ENCODE measurements at regions not wholly inside any gene's neighbourhood (a gene's known extent, or its start where the extent isn't known, plus 50 kb on each side); places are given as distances from the start of the nearest gene placed in this dataset.

GRCh38 chr13:68982961-68983619, 1124.5 kb upstream of the ATXN8OS start:
- no peak overlapping the region for H3K4me3 ChIP-seq (ENCODE audit: low read depth, poor library complexity, severe bottlenecking)
- no peak for TF ChIP-seq CTCF (IDR thresholded peaks at IDR 0.05)
- DNase-seq (ENCODE audit: low spot score in 2 of 2): no peak
- WGBS, 2 donors: 84 to 89% methylated on average over 12 of the region's 12 CpGs
- intact Hi-C loops (cut with DNase I; ENCODE audit: low total_unique reads): no loop called here

- WGBS, 2 donors: 91 to 92% methylated on average over 2 of the region's 2 CpGs
- no peak overlapping the region for H3K4me3 ChIP-seq (ENCODE audit: low read depth, poor library complexity, severe bottlenecking)
- intact Hi-C loops (cut with DNase I; ENCODE audit: low total_unique reads): no loop called here
- DNase-seq (ENCODE audit: low spot score in 2 of 2): no peak
- TF ChIP-seq CTCF (IDR thresholded peaks at IDR 0.05) (no peak), POLR2A (IDR thresholded peaks at IDR 0.05) (no peak)
Observed at GRCh38 chr13:68976287-68976686, 1131.3 kb upstream of the ATXN8OS start.

GRCh38 chr13:68970532-68970931, 1137.1 kb upstream of the ATXN8OS start:
- DNase-seq (ENCODE audit: low spot score in 2 of 2): no peak
- TF ChIP-seq POLR2A (IDR thresholded peaks at IDR 0.05) (no peak), CTCF (IDR thresholded peaks at IDR 0.05) (no peak)
- intact Hi-C loops (cut with DNase I; ENCODE audit: low total_unique reads): no loop called here
- no peak overlapping the region for H3K4me3 ChIP-seq (ENCODE audit: low read depth, poor library complexity, severe bottlenecking)

- H3K4me3 ChIP-seq (ENCODE audit: low read depth, poor library complexity, severe bottlenecking): no peak overlapping the region
- intact Hi-C loops (cut with DNase I; ENCODE audit: low total_unique reads): no loop called here
- no peak for DNase-seq (ENCODE audit: low spot score in 2 of 2)
- TF ChIP-seq POLR2A (IDR thresholded peaks at IDR 0.05): no peak
- TF ChIP-seq CTCF (IDR thresholded peaks at IDR 0.05): no peak
Observed at GRCh38 chr13:68948586-68948985, 1159.0 kb upstream of the ATXN8OS start.

- TF ChIP-seq POLR2A (IDR thresholded peaks at IDR 0.05) (no peak), CTCF (IDR thresholded peaks at IDR 0.05) (no peak)
- intact Hi-C loops (cut with DNase I; ENCODE audit: low total_unique reads): no loop called here
- DNase-seq (ENCODE audit: low spot score in 2 of 2): no peak
- WGBS, 2 donors: 79 to 86% methylated on average over 2 of the region's 2 CpGs
- no peak overlapping the region for H3K4me3 ChIP-seq (ENCODE audit: low read depth, poor library complexity, severe bottlenecking)
Observed at GRCh38 chr13:68944272-68944671, 1163.4 kb upstream of the ATXN8OS start.

- no peak for DNase-seq (ENCODE audit: low spot score in 2 of 2)
- TF ChIP-seq CTCF (IDR thresholded peaks at IDR 0.05) (no peak), POLR2A (IDR thresholded peaks at IDR 0.05) (no peak)
- intact Hi-C loops (cut with DNase I; ENCODE audit: low total_unique reads): no loop called here
- WGBS, 2 donors: 13 to 24% methylated on average over 1 of the region's 1 CpG
- H3K4me3 ChIP-seq (ENCODE audit: low read depth, poor library complexity, severe bottlenecking): no peak overlapping the region
Observed at GRCh38 chr13:68940049-68940448, 1167.6 kb upstream of the ATXN8OS start.

Data from lower leg skin (tissue), 4 donors.